ENCODE measurements at regions not wholly inside any gene's neighbourhood (a gene's known extent, or its start where the extent isn't known, plus 50 kb on each side); places are given as distances from the start of the nearest gene placed in this dataset.

DNA sequence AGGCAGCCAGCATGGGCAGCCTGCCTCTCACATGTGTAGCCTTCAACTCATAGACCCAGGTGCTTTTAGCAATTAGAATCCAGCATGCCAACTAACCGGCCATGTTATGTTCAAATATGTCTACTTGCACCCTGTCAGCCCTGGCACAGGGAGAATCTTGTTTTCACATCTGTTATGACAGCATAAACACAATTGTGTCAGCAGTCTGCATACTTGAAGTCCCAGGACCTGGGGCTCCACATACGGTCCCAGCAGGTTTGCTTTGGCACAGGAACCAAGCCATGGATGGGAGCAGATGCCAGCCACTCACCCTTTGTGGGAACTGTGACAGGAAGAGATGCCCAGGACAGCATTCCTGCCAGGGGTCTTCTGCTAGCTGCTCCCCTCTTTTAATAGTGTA lies 67.2 kb upstream of the SYNDIG1 start:
- ATAC-seq: no peak
- H3K36me3 ChIP-seq (ENCODE audit: control insufficient read depth, insufficient read depth, low read length): no peaks in the 10 kb centered on the region; the same call in 1 of the 2 replicates
- no peak overlapping the region for H3K4me3 ChIP-seq (ENCODE audit: low read depth in 2 of 2, low read length in 2 of 2)
- H3K9me3 ChIP-seq (ENCODE audit: control insufficient read depth, insufficient read depth, low read depth, low read length): no peaks in the 10 kb centered on the region
- ChIA-PET CTCF (no interaction called here), POLR2A (no interaction called here)
- peaks cover 2% of the 10 kb centered on the region for H3K27me3 ChIP-seq (ENCODE audit: control insufficient read depth, insufficient read depth, low read length)
- intact Hi-C loops (cut with micrococcal nuclease; ENCODE audit: unreplicated experiment): no loop called here
- no peak overlapping the region for H3K27ac ChIP-seq (ENCODE audit: low read length)
- in situ Hi-C loops (cut with HindIII; ENCODE audit: low pct_unique_long_range_greater_than_20kb, low sequenced_read_pairs): no loop called here
- H3K4me1 ChIP-seq (ENCODE audit: control insufficient read depth, insufficient read depth, low read length): no peaks in the 10 kb centered on the region
- no TSS peak for BruUV-seq (replicated peaks)
- DNase-seq (ENCODE audit: low read depth, low spot score): no peak
- TF ChIP-seq, protein P1, sequence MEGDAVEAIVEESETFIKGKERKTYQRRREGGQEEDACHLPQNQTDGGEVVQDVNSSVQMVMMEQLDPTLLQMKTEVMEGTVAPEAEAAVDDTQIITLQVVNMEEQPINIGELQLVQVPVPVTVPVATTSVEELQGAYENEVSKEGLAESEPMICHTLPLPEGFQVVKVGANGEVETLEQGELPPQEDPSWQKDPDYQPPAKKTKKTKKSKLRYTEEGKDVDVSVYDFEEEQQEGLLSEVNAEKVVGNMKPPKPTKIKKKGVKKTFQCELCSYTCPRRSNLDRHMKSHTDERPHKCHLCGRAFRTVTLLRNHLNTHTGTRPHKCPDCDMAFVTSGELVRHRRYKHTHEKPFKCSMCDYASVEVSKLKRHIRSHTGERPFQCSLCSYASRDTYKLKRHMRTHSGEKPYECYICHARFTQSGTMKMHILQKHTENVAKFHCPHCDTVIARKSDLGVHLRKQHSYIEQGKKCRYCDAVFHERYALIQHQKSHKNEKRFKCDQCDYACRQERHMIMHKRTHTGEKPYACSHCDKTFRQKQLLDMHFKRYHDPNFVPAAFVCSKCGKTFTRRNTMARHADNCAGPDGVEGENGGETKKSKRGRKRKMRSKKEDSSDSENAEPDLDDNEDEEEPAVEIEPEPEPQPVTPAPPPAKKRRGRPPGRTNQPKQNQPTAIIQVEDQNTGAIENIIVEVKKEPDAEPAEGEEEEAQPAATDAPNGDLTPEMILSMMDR (IDR thresholded peaks at IDR 0.05): no peak
- no peak for TF ChIP-seq TCF7L2 (IDR thresholded peaks at IDR 0.05; ENCODE audit: low read depth, low read length)
- no peak for TF ChIP-seq SIN3A (IDR thresholded peaks at IDR 0.05; ENCODE audit: borderline replicate concordance, insufficient read depth, low read depth, low read length)
- no peak for TF ChIP-seq POLR2AphosphoS5 (IDR thresholded peaks at IDR 0.05; ENCODE audit: low read depth, low read length)
- TF ChIP-seq, protein P2, sequence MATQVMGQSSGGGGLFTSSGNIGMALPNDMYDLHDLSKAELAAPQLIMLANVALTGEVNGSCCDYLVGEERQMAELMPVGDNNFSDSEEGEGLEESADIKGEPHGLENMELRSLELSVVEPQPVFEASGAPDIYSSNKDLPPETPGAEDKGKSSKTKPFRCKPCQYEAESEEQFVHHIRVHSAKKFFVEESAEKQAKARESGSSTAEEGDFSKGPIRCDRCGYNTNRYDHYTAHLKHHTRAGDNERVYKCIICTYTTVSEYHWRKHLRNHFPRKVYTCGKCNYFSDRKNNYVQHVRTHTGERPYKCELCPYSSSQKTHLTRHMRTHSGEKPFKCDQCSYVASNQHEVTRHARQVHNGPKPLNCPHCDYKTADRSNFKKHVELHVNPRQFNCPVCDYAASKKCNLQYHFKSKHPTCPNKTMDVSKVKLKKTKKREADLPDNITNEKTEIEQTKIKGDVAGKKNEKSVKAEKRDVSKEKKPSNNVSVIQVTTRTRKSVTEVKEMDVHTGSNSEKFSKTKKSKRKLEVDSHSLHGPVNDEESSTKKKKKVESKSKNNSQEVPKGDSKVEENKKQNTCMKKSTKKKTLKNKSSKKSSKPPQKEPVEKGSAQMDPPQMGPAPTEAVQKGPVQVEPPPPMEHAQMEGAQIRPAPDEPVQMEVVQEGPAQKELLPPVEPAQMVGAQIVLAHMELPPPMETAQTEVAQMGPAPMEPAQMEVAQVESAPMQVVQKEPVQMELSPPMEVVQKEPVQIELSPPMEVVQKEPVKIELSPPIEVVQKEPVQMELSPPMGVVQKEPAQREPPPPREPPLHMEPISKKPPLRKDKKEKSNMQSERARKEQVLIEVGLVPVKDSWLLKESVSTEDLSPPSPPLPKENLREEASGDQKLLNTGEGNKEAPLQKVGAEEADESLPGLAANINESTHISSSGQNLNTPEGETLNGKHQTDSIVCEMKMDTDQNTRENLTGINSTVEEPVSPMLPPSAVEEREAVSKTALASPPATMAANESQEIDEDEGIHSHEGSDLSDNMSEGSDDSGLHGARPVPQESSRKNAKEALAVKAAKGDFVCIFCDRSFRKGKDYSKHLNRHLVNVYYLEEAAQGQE (IDR thresholded peaks at IDR 0.05; ENCODE audit: insufficient read depth in 1 of 2, low read depth in 2 of 2, low read length in 1 of 2): no peak

DNA sequence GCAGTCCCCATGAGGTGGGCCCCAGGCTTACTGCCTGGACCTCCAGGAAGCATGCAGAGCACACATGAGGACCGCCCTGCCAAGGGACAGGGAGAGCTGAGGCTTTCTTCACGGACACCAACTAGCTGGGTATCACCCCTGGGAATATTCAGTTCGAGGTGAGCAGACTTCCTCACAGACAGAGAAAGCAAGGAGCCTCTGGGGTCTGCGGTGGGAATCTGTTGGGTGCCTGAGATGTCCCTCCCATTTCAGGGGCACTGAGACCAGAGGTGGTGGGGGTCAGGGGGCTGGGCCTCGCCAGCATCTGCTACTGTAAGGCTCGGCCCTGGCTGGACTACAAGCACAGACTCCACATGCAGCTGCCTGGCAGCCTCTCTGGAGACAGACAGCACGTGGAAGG lies 74.3 kb upstream of the SYNDIG1 start:
- no peak for DNase-seq (ENCODE audit: low read depth, low spot score)
- TF ChIP-seq, protein P2 (IDR thresholded peaks at IDR 0.05; ENCODE audit: insufficient read depth in 1 of 2, low read depth in 2 of 2, low read length in 1 of 2): no peak
- no peak for TF ChIP-seq SIN3A (IDR thresholded peaks at IDR 0.05; ENCODE audit: borderline replicate concordance, insufficient read depth, low read depth, low read length)
- TF ChIP-seq, protein P1 (IDR thresholded peaks at IDR 0.05): no peak
- no peak for TF ChIP-seq POLR2AphosphoS5 (IDR thresholded peaks at IDR 0.05; ENCODE audit: low read depth, low read length)
- no peak for TF ChIP-seq TCF7L2 (IDR thresholded peaks at IDR 0.05; ENCODE audit: low read depth, low read length)
- in situ Hi-C loops (cut with HindIII; ENCODE audit: low pct_unique_long_range_greater_than_20kb, low sequenced_read_pairs): no loop called here
- intact Hi-C loops (cut with micrococcal nuclease; ENCODE audit: unreplicated experiment): no loop called here
- POLR2A ChIA-PET: no interaction called here
- H3K4me3 ChIP-seq (ENCODE audit: low read depth in 2 of 2, low read length in 2 of 2): no peak overlapping the region
- no peak overlapping the region for H3K27ac ChIP-seq (ENCODE audit: low read length)
- H3K36me3 ChIP-seq (ENCODE audit: control insufficient read depth, insufficient read depth, low read length): no peaks in the 10 kb centered on the region
- H3K27me3 ChIP-seq (ENCODE audit: control insufficient read depth, insufficient read depth, low read length): peaks cover 6% of the 10 kb centered on the region; the same call in 1 of the 2 replicates
- CTCF ChIA-PET: no interaction called here
- no TSS peak for BruUV-seq (replicated peaks)
- ATAC-seq: no peak
- no peaks in the 10 kb centered on the region for H3K4me1 ChIP-seq (ENCODE audit: control insufficient read depth, insufficient read depth, low read length)
- no peaks in the 10 kb centered on the region for H3K9me3 ChIP-seq (ENCODE audit: control insufficient read depth, insufficient read depth, low read depth, low read length)
